Effector CD8-positive, alpha-beta T cell (primary cell): ENCODE measurements at regions not wholly inside any gene's neighbourhood (a gene's known extent, or its start where the extent isn't known, plus 50 kb on each side); places are given as distances from the start of the nearest gene placed in this dataset.
"Not testable (repeated sequence)": the region's sequence is repeated elsewhere in the genome, so short reads cannot be mapped to it uniquely, and the experiment has no call there.

ENCODE experiments used
- DNase-seq: peaks from one replicate; lab custom pipeline; 2025; lab: John Stamatoyannopoulos, UW

DNA sequence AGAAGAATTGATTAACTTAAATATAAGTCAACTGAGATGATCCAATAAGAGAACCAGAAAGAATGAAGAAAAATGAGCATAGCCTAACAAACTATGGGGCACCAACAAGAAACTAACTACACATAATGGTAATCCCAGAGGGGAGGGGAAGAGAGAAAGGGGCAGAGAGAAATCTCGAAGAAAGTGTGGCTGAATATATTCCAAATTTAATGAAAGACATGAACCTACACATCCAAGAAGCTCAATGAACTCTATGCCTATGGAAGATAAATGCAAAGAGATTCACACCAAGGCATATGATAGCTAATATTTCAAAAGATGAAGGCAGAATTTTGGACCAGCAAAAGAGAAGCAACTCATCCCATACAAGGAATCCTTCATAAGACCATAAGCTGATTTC lies 649.2 kb downstream of the ZEB2 start:
- no peak for DNase-seq

DNA sequence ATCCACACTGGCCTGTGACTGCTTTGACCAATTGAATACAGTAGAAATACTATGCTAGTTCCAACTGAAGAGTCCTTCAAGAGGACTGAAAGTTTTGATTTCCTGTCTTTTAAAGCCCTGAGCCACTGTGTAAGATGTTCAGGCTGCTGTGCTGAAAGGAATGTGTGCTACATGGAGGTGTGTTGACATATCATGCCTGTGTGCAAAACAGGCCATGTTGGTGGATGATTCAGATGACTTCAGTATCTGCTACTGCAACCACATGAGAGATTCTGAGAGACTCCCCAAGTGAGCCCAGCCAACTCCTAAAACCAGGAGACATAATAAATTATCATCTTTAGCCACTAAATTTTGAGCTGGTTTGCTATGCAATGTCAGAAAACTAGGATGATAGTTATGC lies 662.9 kb downstream of the ZEB2 start:
- DNase-seq: no peak

GRCh38 chr2:143852759-143853158 lies 667.2 kb downstream of the ZEB2 start:
- DNase-seq: no peak

GRCh38 chr2:143850084-143850483 lies 669.8 kb downstream of the ZEB2 start:
- DNase-seq: no peak

- no peak for DNase-seq
Observed at GRCh38 chr2:143847257-143847656, 672.7 kb downstream of the ZEB2 start.

- no peak for DNase-seq
Observed at GRCh38 chr2:143844986-143845385, 674.9 kb downstream of the ZEB2 start.

DNA sequence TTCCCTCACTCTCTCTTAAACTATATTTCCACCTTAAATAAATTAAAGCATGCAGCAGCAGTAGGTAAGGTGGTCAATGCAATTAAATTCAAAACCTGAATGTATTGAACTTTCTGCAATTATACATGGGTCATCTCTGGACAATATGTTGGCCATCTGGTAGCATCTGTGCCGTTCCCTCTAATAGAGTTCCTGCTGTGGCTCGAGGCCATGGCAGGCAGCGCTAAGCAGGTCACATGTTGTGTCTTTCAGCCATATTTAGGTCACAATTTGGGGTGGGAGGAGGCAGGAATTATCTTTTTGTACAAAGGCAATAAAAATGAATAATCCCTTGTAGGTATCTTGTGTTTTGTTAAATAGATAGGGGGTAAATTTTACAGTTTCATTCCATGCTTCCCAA lies 676.2 kb downstream of the ZEB2 start:
- no peak for DNase-seq

DNA sequence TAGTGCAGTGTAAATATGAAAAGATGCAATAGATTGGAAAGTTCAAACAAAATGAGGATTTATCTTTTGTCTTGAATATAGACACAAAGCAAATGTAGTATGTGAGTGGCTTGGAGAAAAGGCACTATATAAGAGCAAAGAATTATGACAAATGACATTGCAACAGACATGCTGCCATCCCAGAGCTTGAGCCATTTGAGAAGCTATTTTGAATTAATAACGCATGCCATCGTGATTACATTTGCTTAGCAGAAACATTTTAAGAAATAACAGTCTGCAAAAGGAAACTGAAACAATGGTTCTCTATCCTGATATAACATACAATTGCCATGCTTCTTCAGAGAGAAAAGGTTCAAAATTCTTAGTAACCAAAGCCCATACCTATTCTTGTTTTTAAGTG lies 677.1 kb downstream of the ZEB2 start:
- no peak for DNase-seq

- DNase-seq: no peak
Observed at GRCh38 chr2:143841935-143842334, 678.0 kb downstream of the ZEB2 start.

DNA sequence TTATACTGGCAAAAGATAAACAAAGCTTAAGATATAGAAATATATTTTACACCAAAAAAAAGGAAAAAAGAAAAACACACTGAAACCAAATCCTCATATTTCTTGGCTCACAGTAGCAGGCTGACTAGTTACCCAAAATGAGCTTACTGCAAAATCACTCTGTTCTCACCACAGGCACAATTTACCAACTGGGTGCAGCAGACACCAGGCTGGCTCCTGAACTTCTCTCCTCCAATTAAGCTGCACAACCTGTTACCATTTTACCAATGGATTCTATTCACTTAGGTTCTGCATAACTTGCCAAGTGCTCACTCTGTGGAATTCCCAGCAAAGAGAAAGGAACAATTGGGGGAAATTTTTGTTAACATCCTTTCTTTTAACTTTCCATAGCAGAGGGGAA lies 679.3 kb downstream of the ZEB2 start:
- DNase-seq: no peak

GRCh38 chr2:143840194-143840593 lies 679.7 kb downstream of the ZEB2 start:
- no peak for DNase-seq

GRCh38 chr2:143839456-143839855 lies 680.5 kb downstream of the ZEB2 start:
- DNase-seq: no peak

GRCh38 chr2:143837055-143837454 lies 682.9 kb downstream of the ZEB2 start:
- DNase-seq: not testable (repeated sequence)

GRCh38 chr2:143835481-143835880 lies 684.4 kb downstream of the ZEB2 start:
- DNase-seq: no peak

- no peak for DNase-seq
Observed at GRCh38 chr2:143833015-143833660, 686.8 kb downstream of the ZEB2 start.

DNA sequence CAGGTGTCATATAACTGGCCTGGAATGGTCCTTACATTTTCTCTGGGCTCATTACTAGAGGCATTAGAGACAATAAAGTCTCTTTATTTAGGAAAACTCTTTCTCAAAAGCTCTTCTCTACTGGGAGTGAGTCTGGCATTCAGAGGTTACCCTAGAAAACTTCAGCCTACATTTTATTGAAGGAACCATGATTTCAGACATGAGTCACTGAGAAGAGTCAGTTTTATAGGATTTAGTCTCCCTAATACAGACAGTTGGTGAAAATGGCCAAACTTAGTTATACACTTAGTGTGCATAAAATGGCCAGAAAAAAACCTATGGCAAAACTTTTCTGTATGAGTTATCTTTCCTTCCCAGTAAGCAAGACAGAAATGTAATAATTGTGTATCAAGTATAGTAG lies 689.4 kb downstream of the ZEB2 start:
- DNase-seq: no peak

DNA sequence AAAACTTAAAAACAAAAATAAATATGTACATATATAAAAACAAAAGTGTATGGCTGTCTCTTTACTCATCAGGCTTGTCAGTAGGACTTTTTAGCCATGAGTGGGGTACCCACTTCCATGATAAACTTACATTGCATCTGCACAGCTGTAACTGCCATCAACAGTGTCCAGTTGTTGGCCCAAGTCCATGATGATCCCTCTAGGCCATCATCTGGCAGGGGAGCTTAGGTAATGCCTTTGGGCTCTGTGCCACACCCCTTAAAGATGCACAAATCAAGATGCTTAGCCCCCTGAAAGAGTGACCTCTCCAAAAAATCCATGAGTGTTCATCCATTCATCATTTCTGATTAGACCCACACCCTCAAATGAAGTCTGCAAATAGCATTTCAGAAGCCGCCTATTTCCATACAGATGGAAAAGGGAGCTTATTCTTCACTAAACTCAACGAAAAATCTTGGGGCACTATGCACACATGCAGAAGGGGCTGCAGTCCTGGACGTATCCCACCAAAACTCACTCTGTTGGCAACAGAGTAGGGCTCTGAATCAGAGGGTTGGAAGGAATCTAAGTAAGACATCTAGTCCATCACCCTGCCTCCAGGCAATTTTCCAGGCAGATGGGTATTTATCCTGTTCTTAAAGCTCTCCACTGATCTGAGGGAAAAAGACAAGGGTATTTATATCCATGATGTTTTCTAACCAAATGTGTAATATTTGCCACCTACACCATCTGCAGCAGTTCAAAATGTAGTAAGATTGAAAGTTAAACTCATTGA lies 691.0 kb downstream of the ZEB2 start:
- no peak for DNase-seq

DNA sequence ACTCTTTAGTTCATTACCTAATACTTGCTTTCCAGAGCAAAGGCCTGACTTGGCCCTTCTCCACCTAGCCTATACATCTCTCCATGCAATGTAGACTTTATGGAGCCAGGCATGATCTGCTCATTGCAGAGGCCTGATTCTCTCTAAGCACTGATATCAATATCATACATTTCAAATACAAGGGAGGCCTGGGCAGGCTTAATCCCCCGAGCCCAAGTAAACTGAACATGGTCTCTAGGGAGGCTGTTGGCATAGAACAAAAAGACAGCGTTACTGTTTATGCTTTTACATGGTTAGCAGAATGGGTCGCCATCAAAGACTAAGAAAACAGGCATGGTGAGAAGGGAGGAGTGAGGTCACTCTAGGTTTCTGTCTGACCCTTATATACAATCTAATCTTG lies 695.1 kb downstream of the ZEB2 start:
- no peak for DNase-seq

DNA sequence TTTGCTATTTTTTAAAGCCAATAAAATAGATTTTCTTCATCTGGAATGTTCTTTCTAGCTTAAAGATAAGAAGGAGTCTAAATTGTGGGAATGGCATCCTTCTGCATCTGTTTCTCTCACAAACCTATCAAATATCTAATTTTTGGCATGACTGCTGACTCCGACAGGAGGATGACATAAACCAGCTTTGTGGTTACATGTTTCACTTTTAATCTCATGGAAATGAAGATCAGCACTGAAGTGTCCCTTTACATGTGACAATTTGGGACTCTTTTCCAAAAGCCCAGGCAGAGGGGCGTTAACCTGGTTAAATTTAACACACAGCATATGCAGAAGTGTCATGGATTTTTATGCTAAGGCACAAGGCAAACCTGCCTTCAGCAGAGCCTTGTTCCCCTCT lies 694.7 kb downstream of the ARHGAP15 start:
- DNase-seq: no peak

DNA sequence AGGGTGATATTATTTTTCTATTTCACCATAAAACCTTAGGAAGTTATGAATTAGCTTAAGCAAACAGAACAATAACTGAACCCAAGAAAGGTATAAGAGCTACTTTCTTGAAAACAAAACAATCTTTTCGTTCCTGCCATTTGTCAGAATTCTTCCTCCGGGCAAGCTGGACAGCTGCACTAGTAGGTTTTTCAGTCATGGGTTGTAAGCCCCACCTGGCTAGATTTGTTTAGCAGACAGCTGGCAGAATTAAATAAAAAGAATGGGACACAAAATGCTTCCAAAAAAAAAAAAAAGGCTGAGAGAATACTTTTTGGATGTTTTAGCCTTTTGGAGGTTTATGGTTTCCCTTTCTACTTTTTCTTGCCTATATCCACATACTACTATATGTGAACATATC lies 694.1 kb downstream of the ARHGAP15 start:
- DNase-seq: no peak

- DNase-seq: no peak
Observed at GRCh38 chr2:143822736-143823135, 693.5 kb downstream of the ARHGAP15 start.

- no peak for DNase-seq
Observed at GRCh38 chr2:143819764-143820163, 690.5 kb downstream of the ARHGAP15 start.

GRCh38 chr2:143819190-143819735 lies 690.0 kb downstream of the ARHGAP15 start:
- DNase-seq: no peak
